DMS79 treated with DMSO at 0.1 percent for 48 hours (cell line): ENCODE measurements at regions not wholly inside any gene's neighbourhood (a gene's known extent, or its start where the extent isn't known, plus 50 kb on each side); places are given as distances from the start of the nearest gene placed in this dataset.
"Not testable (repeated sequence)": the region's sequence is repeated elsewhere in the genome, so short reads cannot be mapped to it uniquely, and the experiment has no call there.

Experiments
- DNase-seq: peaks from one replicate; lab custom pipeline; 2025; lab: John Stamatoyannopoulos, UW

GRCh38 chr2:35443087-35443486 lies 912.5 kb upstream of the CRIM1 start:
- no peak for DNase-seq

- not testable (repeated sequence) for DNase-seq
These were observed 914.0 kb upstream of the CRIM1 start for GRCh38 chr2:35441575-35441974.

DNA sequence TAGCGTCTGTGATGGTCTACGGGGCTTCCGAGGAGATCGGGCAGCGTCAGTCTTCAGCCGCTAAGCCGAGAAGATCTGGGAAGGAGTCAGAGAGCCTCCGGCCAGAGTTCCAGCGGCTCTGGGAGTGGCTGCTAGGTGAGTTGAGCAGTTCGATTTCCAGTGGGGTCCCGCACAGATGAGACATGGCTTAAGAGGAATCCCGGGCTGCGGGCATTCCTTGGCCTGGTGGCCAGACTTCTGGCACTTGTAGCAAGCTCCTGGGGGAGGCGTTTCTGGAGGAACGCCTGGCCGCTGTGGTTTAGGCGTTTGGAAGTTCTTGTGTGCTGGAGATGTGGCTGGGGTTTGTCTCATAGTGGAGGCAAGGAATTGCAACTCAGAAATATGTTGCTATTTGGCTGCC lies 915.3 kb upstream of the CRIM1 start:
- DNase-seq, result not testable (repeated sequence)

GRCh38 chr2:35436893-35437292 lies 918.7 kb upstream of the CRIM1 start:
- DNase-seq, result not testable (repeated sequence)

GRCh38 chr2:35428548-35428947 lies 927.0 kb upstream of the CRIM1 start:
- no peak for DNase-seq

- DNase-seq, result no peak
These were observed 934.1 kb upstream of the CRIM1 start for GRCh38 chr2:35421485-35421884.

DNA sequence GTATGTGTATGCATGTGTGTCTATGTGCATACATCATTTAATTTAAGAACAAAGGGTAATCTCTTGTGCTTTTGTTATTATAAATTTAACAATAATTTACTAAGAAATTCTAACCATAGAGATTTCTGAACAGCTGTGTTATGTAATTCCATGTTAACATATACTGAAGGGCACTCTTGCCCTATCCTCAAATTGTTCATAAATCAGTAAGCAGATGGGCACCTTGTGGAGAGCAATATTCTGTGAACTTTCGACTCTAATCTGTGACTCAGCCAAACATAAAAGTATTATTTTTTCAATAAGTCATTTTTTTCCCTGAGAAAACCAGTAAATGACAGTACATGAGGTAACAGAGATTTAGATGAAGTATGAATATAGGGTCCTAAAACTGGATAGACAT lies 938.3 kb upstream of the CRIM1 start:
- DNase-seq, result no peak

GRCh38 chr2:35416391-35417140 lies 939.0 kb upstream of the CRIM1 start:
- DNase-seq, result no peak

DNA sequence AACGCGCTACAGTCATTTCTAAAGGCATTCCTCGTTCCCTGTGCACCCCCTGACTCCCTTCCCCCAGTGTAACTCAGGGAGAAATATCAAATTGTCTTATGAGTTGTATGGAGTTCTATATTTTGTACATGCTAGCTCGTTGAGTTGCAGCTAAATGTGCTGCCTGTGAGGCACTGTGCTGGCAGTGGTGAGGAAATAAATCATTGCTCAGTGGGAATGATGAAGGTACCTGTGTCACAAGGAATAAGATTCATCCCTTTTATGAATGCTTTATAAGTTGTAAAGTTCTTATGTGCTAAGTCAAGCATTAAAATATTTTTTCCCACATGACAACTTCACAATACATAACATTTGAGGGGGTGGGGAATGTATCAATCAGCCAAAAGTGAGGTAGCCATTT lies 939.6 kb upstream of the CRIM1 start:
- DNase-seq, result no peak

DNA sequence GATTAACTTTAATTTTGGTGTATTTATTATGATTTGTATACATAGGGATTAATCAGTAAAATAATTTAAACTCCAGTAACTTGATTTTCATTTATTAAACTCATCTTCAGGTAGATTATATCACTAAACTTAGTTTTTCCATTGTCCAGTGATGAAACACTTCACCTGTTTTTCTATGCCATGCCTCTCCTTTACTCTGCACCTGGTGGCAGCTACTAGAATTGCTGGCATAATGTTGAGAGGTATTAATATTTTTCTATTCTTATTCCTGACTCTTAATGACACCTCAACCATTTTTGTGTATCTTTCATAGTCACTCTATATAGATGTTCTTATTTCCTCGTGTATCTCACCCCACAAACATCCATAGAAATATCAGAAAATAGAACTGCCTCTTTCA lies 940.3 kb upstream of the CRIM1 start:
- no peak for DNase-seq

DNA sequence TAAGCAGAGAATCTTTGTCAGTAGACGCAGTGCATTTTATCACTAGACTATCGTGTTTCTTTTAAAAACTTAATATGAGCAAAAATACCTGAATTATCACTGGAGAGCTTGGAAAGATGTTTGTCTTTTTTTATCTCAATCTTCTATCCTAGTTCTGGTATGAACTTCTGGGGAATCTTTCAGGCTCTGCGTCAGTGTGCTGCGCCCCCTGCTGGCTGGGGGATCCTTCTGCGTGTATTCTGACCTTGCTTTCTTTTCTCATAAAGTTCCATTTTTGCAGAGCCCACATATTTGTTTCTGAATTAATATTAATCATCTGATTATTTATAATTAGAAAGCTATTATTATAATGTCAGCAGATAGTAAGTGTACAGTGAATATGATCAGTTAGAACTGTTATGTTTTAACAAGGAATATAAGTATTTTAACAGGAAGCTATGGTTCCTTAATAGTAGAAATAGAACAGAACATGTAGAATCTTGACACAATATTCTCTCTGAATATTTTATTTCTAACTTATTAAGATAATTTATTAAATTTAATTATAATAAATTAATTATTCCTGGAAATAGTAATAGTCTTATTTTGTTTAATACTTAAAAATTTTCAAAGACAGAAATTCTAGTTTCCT lies 945.0 kb upstream of the CRIM1 start:
- DNase-seq, result no peak

GRCh38 chr2:35409762-35410161 lies 945.8 kb upstream of the CRIM1 start:
- DNase-seq, result no peak

DNA sequence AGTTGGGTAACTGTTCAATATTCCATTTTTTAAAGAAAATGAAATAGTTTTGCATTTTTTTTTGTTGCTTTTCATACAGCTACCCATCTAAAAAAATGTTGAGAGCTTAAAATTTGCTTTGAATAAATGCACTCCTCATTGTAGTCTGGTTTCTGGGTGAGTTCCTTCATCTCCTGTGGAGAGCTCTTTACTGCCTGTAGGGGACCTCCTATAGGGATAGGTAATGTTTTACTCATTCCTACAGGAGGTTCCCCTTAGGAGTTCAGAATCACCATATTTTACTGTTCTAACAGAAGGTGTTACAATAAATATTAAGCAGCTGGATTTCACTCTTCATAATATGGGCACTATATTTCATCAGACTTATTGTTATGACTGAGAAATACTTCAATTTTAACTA lies 947.3 kb upstream of the CRIM1 start:
- no peak for DNase-seq

GRCh38 chr2:35391736-35392442 lies 963.7 kb upstream of the CRIM1 start:
- no peak for DNase-seq

- DNase-seq, result no peak
These were observed 976.8 kb upstream of the CRIM1 start for GRCh38 chr2:35378791-35379190.

- DNase-seq, result no peak
These were observed 980.7 kb upstream of the CRIM1 start for GRCh38 chr2:35374845-35375244.

DNA sequence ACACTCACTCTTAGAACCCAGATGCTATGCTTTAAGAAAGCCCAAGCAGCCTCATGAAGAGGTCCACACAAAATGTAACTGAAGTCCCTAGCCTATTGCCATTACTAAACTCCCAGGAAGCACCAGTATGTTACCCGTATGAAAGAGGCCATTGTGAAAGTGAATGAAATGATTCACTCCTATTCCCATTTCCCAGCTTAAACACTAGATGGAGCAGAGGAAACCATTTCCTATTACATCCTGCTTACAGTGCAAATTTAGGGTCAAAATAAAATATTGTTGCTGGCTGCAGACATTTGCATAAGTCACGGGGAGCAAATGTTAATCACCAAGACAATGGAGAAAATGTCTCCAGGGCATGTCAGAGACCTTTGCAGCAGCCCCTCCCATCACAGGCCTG lies 989.7 kb upstream of the CRIM1 start:
- DNase-seq, result no peak

GRCh38 chr2:35356332-35356731 lies 999.2 kb upstream of the CRIM1 start:
- DNase-seq, result no peak

DNA sequence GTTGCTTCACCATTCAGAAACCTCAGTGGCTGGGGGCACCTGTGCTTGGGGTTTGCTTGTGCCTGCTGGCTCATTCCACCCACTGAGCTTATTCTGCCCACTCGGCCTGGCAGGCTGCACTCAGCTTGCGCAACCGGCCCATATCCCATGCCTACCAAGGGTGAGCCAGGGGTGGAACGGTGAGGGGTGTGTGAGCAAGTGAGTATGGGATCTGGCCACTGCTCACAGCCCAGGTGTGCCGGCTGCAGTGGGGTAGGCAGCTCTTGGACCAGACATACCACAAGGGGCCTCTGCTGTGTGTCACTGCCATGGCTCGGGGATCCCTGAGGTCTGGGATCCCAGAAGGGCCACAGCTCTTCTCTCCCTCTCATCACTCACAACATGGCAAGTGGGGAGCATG lies 1000.5 kb upstream of the CRIM1 start:
- DNase-seq, result no peak

- no peak for DNase-seq
These were observed 1008.0 kb upstream of the CRIM1 start for GRCh38 chr2:35347561-35347960.

- DNase-seq, result no peak
These were observed 1012.4 kb upstream of the CRIM1 start for GRCh38 chr2:35343135-35343534.

GRCh38 chr2:35339211-35339610 lies 1016.4 kb upstream of the CRIM1 start:
- no peak for DNase-seq

GRCh38 chr2:35337922-35338321 lies 1017.7 kb upstream of the CRIM1 start:
- DNase-seq, result no peak
